Keratinocyte (primary cell): ENCODE measurements at regions not wholly inside any gene's neighbourhood (a gene's known extent, or its start where the extent isn't known, plus 50 kb on each side); places are given as distances from the start of the nearest gene placed in this dataset.

Experiments used
- DNase-seq: peaks from one replicate; pipeline ENCODE4 v3.0.0-alpha.2; 2011; ENCODE audit warnings: low read depth, missing footprints, low spot score
- FAIRE-seq: peaks from 2 replicates; lab custom pipeline; 2011; peaks lifted over from hg19 to GRCh38; lab: Jason Lieb, UNC
- H2AFZ ChIP-seq: 2 replicates; pipeline ENCODE4 v1.6.0; 2012; ENCODE audit warnings: low read length, control low read depth, inconsistent platforms; ENCODE audit not compliant: control insufficient read depth
- H3K27ac ChIP-seq: 2 replicates; pipeline ENCODE4 v1.5.1; 2011; ENCODE audit warnings: low read length; ENCODE audit not compliant: control insufficient read depth, insufficient read depth
- H3K27me3 ChIP-seq: 3 replicates; pipeline ENCODE4 v1.6.0; 2011; ENCODE audit warnings: low read length; ENCODE audit not compliant: control insufficient read depth, insufficient read depth; ENCODE audit errors: extremely low read depth
- H3K36me3 ChIP-seq, 2 experiments: 2 replicates in 1 of 2; 3 replicates in 1 of 2; pipeline ENCODE4 v1.5.1; 2011; ENCODE audit warnings: low read length in 2 of 2, mild to moderate bottlenecking in 1 of 2; ENCODE audit not compliant: control insufficient read depth in 2 of 2, insufficient read depth in 2 of 2; ENCODE audit errors: extremely low read depth in 1 of 2
- H3K4me1 ChIP-seq: 3 replicates; pipeline ENCODE4 v1.5.1; 2011; ENCODE audit warnings: low read length; ENCODE audit not compliant: control insufficient read depth, insufficient read depth; ENCODE audit errors: extremely low read depth
- H3K4me2 ChIP-seq: 3 replicates; pipeline ENCODE4 v1.6.0; 2011; ENCODE audit warnings: low read depth, low read length; ENCODE audit not compliant: control insufficient read depth, insufficient read depth; ENCODE audit errors: extremely low read depth
- H3K4me3 ChIP-seq, 3 experiments: fragments of 200-600 bp in 1 of 3; sonication (generic) in 1 of 3; 2 replicates in 2 of 3; 3 replicates in 1 of 3; pipeline ENCODE4 v1.5.1; 2011 to 2016; ENCODE audit warnings: low read length in 3 of 3, mild to moderate bottlenecking in 3 of 3, control low read depth in 2 of 3, inconsistent platforms in 1 of 3, low read depth in 1 of 3, mixed read lengths in 1 of 3, mixed run types in 1 of 3, moderate library complexity in 1 of 3; ENCODE audit not compliant: control insufficient read depth in 2 of 3, insufficient read depth in 2 of 3; ENCODE audit errors: extremely low read depth in 1 of 3
- H3K79me2 ChIP-seq: 2 replicates; pipeline ENCODE4 v1.6.0; 2012; ENCODE audit warnings: low read length; ENCODE audit not compliant: control insufficient read depth, insufficient read depth
- H3K9ac ChIP-seq: 3 replicates; pipeline ENCODE4 v1.6.0; 2011; ENCODE audit warnings: low read length; ENCODE audit not compliant: control insufficient read depth, insufficient read depth; ENCODE audit errors: extremely low read depth
- H3K9me1 ChIP-seq: 3 replicates; pipeline ENCODE4 v1.6.0; 2011; ENCODE audit warnings: low read length; ENCODE audit not compliant: control insufficient read depth, insufficient read depth; ENCODE audit errors: extremely low read depth
- H3K9me3 ChIP-seq: 2 replicates; pipeline ENCODE4 v1.5.1; 2012; ENCODE audit warnings: low read depth, low read length; ENCODE audit not compliant: control insufficient read depth
- H4K20me1 ChIP-seq: 3 replicates; pipeline ENCODE4 v1.6.0; 2011; ENCODE audit warnings: low read length; ENCODE audit not compliant: control insufficient read depth, insufficient read depth; ENCODE audit errors: extremely low read depth
- EZH2 ChIP-seq: IDR thresholded peaks from one replicate; pipeline ENCODE4 v1.6.1; 2012; ENCODE audit warnings: inconsistent platforms, mild to moderate bottlenecking, low read length, moderate library complexity
- dilution Hi-C: fragments of 300-500 bp; cut with MboI; formaldehyde crosslinking; loops from one replicate; pipeline ENCODE4 v1.7.0; 2020; ENCODE audit warnings: low sequenced_read_pairs; ENCODE audit not compliant: extremely low pct_ligation_motif_present
- TF ChIP-seq, protein P1 (sequence below), 3 experiments: IDR thresholded peaks in 1 of 3; conservative IDR thresholded peaks in 1 of 3; optimal IDR thresholded peaks in 1 of 3; 2 replicates in 2 of 3; 3 replicates in 1 of 3; pipeline versions ENCODE3 to v1.5.1; 2011; ENCODE audit warnings: low read length in 3 of 3, mild to moderate bottlenecking in 3 of 3, moderate library complexity in 2 of 3, control low read depth in 1 of 3, inconsistent platforms in 1 of 3; ENCODE audit not compliant: insufficient read depth in 2 of 3; ENCODE audit errors: extremely low read depth in 1 of 3

DNA sequence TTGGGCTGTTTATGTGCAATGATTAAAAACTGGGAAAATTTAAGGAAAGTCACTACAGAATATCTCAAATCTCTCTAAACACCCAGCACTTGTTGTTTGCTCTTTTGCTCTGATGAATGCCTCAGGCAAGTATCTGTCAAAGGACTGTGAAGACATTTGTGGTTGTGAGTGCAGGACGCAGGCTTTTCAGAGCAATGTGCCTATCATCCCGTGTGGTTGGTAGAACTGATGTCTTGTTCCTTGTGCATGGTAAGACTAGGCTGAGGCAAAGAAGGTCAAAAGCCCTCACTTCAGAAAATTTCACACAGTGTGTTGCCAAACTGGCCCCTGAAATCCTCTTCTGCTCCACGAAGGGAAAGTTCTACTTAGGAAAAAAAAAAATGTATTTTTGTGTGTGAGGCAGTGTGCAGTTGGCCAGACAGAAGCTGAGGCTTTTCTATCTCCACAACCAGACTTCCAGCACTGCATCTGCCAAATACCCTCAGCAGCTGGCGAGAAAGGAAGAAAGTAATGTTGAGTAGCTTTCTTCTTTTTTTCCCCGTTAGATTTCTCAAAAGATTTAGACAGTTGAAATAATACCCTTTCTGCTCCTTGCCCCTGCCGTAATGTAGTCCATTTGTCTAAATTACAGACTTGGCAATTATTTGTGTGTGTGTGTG, 1103.1 kb downstream of the VRK1 start:
- FAIRE-seq: no peak
- TF ChIP-seq, protein P1, sequence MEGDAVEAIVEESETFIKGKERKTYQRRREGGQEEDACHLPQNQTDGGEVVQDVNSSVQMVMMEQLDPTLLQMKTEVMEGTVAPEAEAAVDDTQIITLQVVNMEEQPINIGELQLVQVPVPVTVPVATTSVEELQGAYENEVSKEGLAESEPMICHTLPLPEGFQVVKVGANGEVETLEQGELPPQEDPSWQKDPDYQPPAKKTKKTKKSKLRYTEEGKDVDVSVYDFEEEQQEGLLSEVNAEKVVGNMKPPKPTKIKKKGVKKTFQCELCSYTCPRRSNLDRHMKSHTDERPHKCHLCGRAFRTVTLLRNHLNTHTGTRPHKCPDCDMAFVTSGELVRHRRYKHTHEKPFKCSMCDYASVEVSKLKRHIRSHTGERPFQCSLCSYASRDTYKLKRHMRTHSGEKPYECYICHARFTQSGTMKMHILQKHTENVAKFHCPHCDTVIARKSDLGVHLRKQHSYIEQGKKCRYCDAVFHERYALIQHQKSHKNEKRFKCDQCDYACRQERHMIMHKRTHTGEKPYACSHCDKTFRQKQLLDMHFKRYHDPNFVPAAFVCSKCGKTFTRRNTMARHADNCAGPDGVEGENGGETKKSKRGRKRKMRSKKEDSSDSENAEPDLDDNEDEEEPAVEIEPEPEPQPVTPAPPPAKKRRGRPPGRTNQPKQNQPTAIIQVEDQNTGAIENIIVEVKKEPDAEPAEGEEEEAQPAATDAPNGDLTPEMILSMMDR (optimal IDR thresholded peaks at IDR 0.05 in 1 of 3, IDR thresholded peaks at IDR 0.05 in 1 of 3, conservative IDR thresholded peaks at IDR 0.05 in 1 of 3; ENCODE audit: extremely low read depth in 1 of 3, insufficient read depth in 2 of 3, low read length in 3 of 3): no peak
- no peak for TF ChIP-seq EZH2
- peaks cover 9% of the 10 kb centered on the region for H3K4me1 ChIP-seq
- H3K4me2 ChIP-seq: no peak overlapping the region
- no peaks in the 10 kb centered on the region for H3K27me3 ChIP-seq
- no peaks in the 10 kb centered on the region for H3K9me3 ChIP-seq
- H3K36me3 ChIP-seq: no peaks in the 10 kb centered on the region
- H3K79me2 ChIP-seq: no peaks in the 10 kb centered on the region
- H3K27ac ChIP-seq: no peak overlapping the region
- no peaks in the 10 kb centered on the region for H4K20me1 ChIP-seq
- no peak overlapping the region for H2AFZ ChIP-seq
- no peaks in the 10 kb centered on the region for H3K9me1 ChIP-seq
- H3K4me3 ChIP-seq: no peak overlapping the region
- dilution Hi-C loops: no loop called here
- no peak overlapping the region for H3K9ac ChIP-seq
- DNase-seq: no peak

DNA sequence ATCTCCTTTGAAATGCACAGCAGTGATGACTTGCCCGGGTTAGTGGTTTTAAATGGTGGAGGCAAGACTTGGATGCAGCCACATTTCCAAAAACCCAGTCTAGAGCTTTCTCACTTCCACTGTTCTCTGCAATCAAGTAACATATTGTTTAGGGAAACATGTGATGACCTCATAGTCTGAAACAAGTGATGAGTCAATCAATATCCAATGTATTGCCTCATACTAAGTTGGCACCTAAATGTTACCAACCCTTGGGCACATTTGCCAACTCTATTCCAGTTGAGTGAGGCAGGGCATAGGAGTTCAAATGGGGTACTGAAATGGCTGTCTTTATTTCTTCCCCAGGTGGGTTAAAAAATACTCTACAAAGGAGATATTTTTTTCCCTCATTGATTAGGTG, 1105.4 kb downstream of the VRK1 start:
- no peaks in the 10 kb centered on the region for H3K79me2 ChIP-seq
- H3K9ac ChIP-seq: no peak overlapping the region
- H3K9me3 ChIP-seq: no peaks in the 10 kb centered on the region
- H3K27me3 ChIP-seq: no peaks in the 10 kb centered on the region
- no peaks in the 10 kb centered on the region for H3K36me3 ChIP-seq
- H3K4me2 ChIP-seq: no peak overlapping the region
- DNase-seq (peak; percentile 32), FAIRE-seq (peak; percentile 36)
- H4K20me1 ChIP-seq: no peaks in the 10 kb centered on the region
- peak overlapping the region; percentile 48 for H3K27ac ChIP-seq
- H3K9me1 ChIP-seq: no peaks in the 10 kb centered on the region
- no peak overlapping the region for H2AFZ ChIP-seq
- dilution Hi-C loops: no loop called here
- H3K4me1 ChIP-seq: peaks cover 9% of the 10 kb centered on the region
- TF ChIP-seq EZH2: no peak
- no peak overlapping the region for H3K4me3 ChIP-seq

DNA sequence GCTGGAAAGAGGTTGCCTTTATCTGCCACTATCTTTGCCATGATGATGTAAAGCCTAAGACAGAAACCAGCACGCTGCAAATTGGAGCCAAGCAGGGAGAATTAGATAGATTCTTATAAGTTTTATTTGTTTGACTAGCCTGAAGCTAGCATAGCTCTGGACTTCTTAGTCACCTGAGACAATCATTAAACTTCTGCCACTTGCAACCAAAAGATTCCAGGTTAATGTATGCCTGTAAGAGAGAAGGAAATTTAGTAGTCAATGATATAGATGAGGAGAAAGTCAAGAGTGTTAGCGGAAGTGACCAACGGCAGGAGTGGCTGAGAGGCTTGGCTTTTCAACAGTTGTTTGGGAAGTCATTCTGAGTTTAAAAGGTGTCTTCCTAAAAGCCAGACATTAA, 1106.6 kb downstream of the VRK1 start:
- H3K4me1 ChIP-seq: peaks cover 9% of the 10 kb centered on the region
- H4K20me1 ChIP-seq: no peaks in the 10 kb centered on the region
- DNase-seq (no peak), FAIRE-seq (no peak)
- H3K4me3 ChIP-seq: no peak overlapping the region
- H3K9me1 ChIP-seq: no peaks in the 10 kb centered on the region
- no peak overlapping the region for H3K4me2 ChIP-seq
- H3K36me3 ChIP-seq: no peaks in the 10 kb centered on the region
- H3K27ac ChIP-seq: no peak overlapping the region
- no peak for TF ChIP-seq EZH2
- TF ChIP-seq, protein P1 (optimal IDR thresholded peaks at IDR 0.05 in 1 of 3, IDR thresholded peaks at IDR 0.05 in 1 of 3, conservative IDR thresholded peaks at IDR 0.05 in 1 of 3; ENCODE audit: extremely low read depth in 1 of 3, insufficient read depth in 2 of 3, low read length in 3 of 3): no peak
- dilution Hi-C loops: no loop called here
- H2AFZ ChIP-seq: no peak overlapping the region
- no peaks in the 10 kb centered on the region for H3K27me3 ChIP-seq
- no peaks in the 10 kb centered on the region for H3K9me3 ChIP-seq
- H3K79me2 ChIP-seq: no peaks in the 10 kb centered on the region
- no peak overlapping the region for H3K9ac ChIP-seq
